Fibroblast of villous mesenchyme (primary cell): ENCODE measurements at regions not wholly inside any gene's neighbourhood (a gene's known extent, or its start where the extent isn't known, plus 50 kb on each side); places are given as distances from the start of the nearest gene placed in this dataset.

Experiments
- DNase-seq: peaks from one replicate; pipeline ENCODE4 v3.0.0-alpha.2; 2010; ENCODE audit warnings: low read depth
- H3K4me3 ChIP-seq: 2 replicates; pipeline ENCODE4 v1.5.1; 2011; ENCODE audit warnings: low read depth, mild to moderate bottlenecking, low read length
- TF ChIP-seq, protein P1 (sequence below): IDR thresholded peaks from 2 replicates; pipeline ENCODE4 v1.5.1; 2012; ENCODE audit warnings: low read depth, mild to moderate bottlenecking, low read length; ENCODE audit not compliant: insufficient read depth

DNA sequence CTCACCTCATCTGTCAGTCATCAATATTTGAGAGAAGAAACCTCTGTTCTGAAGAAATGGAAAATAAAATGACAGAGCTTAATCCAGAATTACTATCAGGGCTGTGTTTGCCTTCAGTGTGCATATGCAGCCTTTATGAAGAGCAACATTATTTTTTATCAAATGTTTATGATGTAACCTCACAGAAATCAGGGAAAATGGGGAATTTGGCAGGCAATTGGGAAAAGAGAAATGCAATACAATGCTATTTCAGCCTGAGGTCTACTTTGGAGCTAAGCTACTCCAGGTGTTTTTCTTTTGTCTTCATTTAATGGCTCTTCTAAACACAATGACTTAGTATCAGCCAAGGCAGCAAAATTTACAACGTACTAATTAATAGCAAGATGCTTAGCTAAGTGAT, 241.1 kb upstream of the TET2 start:
- TF ChIP-seq, protein P1, sequence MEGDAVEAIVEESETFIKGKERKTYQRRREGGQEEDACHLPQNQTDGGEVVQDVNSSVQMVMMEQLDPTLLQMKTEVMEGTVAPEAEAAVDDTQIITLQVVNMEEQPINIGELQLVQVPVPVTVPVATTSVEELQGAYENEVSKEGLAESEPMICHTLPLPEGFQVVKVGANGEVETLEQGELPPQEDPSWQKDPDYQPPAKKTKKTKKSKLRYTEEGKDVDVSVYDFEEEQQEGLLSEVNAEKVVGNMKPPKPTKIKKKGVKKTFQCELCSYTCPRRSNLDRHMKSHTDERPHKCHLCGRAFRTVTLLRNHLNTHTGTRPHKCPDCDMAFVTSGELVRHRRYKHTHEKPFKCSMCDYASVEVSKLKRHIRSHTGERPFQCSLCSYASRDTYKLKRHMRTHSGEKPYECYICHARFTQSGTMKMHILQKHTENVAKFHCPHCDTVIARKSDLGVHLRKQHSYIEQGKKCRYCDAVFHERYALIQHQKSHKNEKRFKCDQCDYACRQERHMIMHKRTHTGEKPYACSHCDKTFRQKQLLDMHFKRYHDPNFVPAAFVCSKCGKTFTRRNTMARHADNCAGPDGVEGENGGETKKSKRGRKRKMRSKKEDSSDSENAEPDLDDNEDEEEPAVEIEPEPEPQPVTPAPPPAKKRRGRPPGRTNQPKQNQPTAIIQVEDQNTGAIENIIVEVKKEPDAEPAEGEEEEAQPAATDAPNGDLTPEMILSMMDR, result no peak
- no peak overlapping the region for H3K4me3 ChIP-seq
- no peak for DNase-seq

DNA sequence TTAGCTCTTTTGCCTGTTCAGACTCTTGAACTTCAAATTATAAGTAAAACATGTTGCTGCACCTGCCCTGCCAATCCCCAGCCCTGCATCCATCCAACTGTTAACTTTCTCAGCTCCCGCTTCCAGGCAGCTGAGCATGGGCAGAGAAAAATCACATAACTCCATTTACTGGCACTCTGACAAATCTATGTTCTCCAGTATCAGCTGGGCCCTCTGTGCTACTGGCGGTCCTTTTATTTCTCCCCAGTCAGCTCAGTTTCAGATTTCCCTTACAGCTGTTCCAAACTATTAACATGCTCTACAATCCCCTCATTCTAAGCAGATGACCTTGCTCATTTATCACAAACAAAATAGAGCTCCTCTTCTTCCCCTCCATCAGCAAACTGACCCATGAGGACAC, 240.4 kb upstream of the TET2 start:
- no peak overlapping the region for H3K4me3 ChIP-seq
- DNase-seq, result no peak
- TF ChIP-seq, protein P1, result no peak

DNA sequence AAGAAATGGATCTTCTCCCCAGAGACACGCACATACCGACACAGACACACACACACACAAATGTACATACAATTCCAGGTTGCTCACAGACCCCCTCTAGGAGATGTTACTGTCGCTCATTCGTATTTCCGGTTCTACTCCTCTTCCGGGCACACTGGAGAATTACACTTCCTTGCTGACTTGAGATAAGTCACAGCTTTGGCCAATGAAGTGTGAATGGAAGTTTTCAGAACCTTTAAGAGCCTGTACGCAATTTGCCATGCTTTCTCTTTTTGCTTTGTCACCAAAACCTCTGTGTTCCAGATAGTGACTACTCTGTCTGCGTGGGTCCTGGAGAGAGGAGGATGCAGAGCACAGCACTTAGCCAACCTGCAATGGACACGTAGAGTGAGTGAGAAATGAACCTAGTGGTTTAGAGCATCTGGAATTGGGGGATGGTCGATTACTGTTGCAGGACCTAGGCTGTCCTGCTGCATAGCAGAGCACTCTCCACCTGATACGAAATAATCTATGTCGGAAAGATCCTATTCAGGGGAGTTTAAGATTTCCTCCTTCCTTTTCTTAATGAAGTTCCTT, 239.5 kb upstream of the TET2 start:
- no peak for DNase-seq
- TF ChIP-seq, protein P1, result no peak
- no peak overlapping the region for H3K4me3 ChIP-seq

DNA sequence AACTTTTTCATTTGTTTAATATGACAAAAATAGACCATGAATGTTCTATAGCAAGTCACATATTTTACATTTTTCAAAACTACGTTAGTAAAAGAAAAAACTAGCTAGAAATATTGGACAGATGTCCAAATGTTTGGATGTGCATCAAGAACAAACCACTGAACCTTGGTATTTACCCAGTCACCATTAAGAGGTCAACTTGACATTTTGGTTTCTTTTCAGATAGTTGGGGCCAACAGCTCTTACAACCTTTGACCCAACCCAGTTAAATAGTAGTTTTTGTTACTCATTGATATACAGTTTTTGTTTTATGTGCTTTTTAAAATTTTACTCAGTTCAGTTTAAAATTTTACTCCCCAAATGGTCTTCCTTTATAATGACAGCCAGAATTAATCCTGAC, 238.7 kb upstream of the TET2 start:
- H3K4me3 ChIP-seq, result no peak overlapping the region
- DNase-seq, result no peak
- TF ChIP-seq, protein P1, result no peak

DNA sequence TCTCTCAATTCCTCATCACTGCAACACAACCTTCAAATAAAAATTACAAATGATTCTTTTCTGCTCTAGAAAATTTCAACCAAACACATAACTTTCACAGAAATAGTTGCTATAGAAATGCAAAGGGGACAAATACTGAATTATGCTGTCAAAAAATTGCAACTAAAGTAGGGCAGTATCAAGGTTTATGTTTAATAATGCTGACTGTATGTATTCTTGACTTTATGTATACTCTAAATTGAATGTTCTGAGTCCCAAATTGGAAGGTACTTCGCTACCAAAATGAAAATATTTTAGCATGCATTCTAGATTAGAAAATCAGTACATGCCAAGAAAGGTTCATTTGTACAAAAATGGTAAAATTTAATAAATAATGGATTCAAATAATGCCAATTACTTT, 237.3 kb upstream of the TET2 start:
- DNase-seq, result no peak
- TF ChIP-seq, protein P1, result no peak
- no peak overlapping the region for H3K4me3 ChIP-seq

DNA sequence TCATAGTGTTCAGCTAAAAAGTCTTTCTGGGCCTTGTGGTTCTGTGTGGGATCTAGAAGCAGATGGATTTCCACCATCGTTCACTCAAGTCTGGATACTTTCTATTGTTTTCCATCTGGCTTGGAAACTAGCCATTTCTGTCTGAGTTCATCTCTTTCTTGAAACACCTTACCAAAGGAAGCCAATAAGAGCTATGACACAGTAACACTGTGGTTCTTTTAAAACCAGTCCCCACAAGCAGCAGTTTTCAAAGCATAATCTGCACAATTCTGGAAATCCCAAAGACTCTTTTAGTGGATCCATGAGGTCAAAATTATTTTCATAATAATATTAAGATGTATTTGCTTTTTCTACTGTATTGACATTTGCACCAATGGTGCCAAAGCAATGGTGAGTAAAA, 234.2 kb upstream of the TET2 start:
- no peak overlapping the region for H3K4me3 ChIP-seq
- TF ChIP-seq, protein P1, result no peak
- DNase-seq, result no peak

DNA sequence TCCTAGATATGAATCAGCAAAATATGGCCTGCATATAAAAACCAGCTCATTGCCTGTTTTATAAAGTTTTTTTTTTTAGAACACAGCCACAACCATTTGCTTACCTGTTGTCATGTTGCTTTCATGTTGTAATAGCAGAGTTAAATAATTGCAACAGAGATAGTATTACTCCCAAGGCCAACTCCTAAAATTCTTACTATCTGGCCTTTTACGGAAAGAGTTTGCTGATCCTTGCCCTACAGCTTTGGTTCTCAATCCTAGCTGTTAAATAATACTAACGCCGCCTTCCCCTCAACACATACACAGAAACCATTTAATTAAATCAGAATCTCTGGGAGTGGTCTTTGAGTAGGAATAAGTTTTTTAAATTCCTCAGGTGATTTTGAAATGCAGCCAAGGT, 231.3 kb upstream of the TET2 start:
- DNase-seq, result no peak
- H3K4me3 ChIP-seq, result no peak overlapping the region
- TF ChIP-seq, protein P1, result no peak
